H9 (cell line): ENCODE measurements at regions not wholly inside any gene's neighbourhood (a gene's known extent, or its start where the extent isn't known, plus 50 kb on each side); places are given as distances from the start of the nearest gene placed in this dataset.
"Not testable (repeated sequence)": the region's sequence is repeated elsewhere in the genome, so short reads cannot be mapped to it uniquely, and the experiment has no call there.

Source experiments
- DNase-seq: peaks from one replicate; pipeline ENCODE4 v3.0.0-alpha.2; 2017
- H2AFZ ChIP-seq: one replicate; pipeline ENCODE4 v1.6.1; 2013; ENCODE audit warnings: mild to moderate bottlenecking, low read length, control low read depth, moderate library complexity
- H2AK5ac ChIP-seq: 2 replicates; pipeline ENCODE4 v1.6.1; 2013; ENCODE audit warnings: low read length, control low read depth, mixed read lengths; ENCODE audit not compliant: insufficient read length
- H2BK120ac ChIP-seq: one replicate; pipeline ENCODE4 v1.6.1; 2013; ENCODE audit warnings: low read depth, mild to moderate bottlenecking, low read length, control low read depth, inconsistent platforms; ENCODE audit not compliant: poor library complexity, severe bottlenecking
- H2BK12ac ChIP-seq: 2 replicates; pipeline ENCODE4 v1.6.1; 2013; ENCODE audit warnings: low read length, control low read depth, mixed read lengths, low read depth; ENCODE audit not compliant: insufficient read length
- H2BK15ac ChIP-seq: 2 replicates; pipeline ENCODE4 v1.6.1; 2013; ENCODE audit warnings: low read depth, low read length, control low read depth
- H2BK20ac ChIP-seq: one replicate; pipeline ENCODE4 v1.6.1; 2013; ENCODE audit warnings: low read depth, mild to moderate bottlenecking, low read length, control low read depth, inconsistent platforms; ENCODE audit not compliant: poor library complexity, severe bottlenecking
- H2BK5ac ChIP-seq: 2 replicates; pipeline ENCODE4 v1.6.1; 2013; ENCODE audit warnings: low read length, control low read depth, mixed read lengths; ENCODE audit not compliant: insufficient read length
- H3K14ac ChIP-seq: 2 replicates; pipeline ENCODE4 v1.6.1; 2013; ENCODE audit warnings: low read length, control low read depth; ENCODE audit not compliant: insufficient read depth
- H3K18ac ChIP-seq: 2 replicates; pipeline ENCODE4 v1.6.1; 2013; ENCODE audit warnings: low read depth, mild to moderate bottlenecking, mixed read lengths, low read length, control low read depth; ENCODE audit not compliant: insufficient read length
- H3K23ac ChIP-seq: 2 replicates; pipeline ENCODE4 v1.6.1; 2013; ENCODE audit warnings: low read length, control low read depth, mixed read lengths, low read depth; ENCODE audit not compliant: insufficient read length
- H3K23me2 ChIP-seq: 2 replicates; pipeline ENCODE4 v1.6.1; 2013; ENCODE audit warnings: low read depth, mild to moderate bottlenecking, mixed read lengths, low read length, control low read depth; ENCODE audit not compliant: insufficient read length, poor library complexity, severe bottlenecking
- H3K27ac ChIP-seq: 2 replicates; pipeline ENCODE4 v1.5.1; 2013; ENCODE audit warnings: low read length, control low read depth, mixed read lengths, low read depth; ENCODE audit not compliant: insufficient read length
- H3K27me3 ChIP-seq: 2 replicates; pipeline ENCODE4 v1.6.1; 2013; ENCODE audit warnings: low read length, control low read depth, inconsistent platforms; ENCODE audit not compliant: insufficient read depth
- H3K4ac ChIP-seq: 2 replicates; pipeline ENCODE4 v1.6.1; 2013; ENCODE audit warnings: low read depth, mild to moderate bottlenecking, control low read depth, inconsistent platforms, low read length, moderate library complexity
- H3K4me1 ChIP-seq: 2 replicates; pipeline ENCODE4 v1.6.1; 2013; ENCODE audit warnings: low read length, control low read depth, inconsistent platforms; ENCODE audit not compliant: insufficient read depth
- H3K4me2 ChIP-seq: 2 replicates; pipeline ENCODE4 v1.6.1; 2013; ENCODE audit warnings: low read length, control low read depth, mixed read lengths; ENCODE audit not compliant: insufficient read length, insufficient read depth
- H3K56ac ChIP-seq: 2 replicates; pipeline ENCODE4 v1.6.1; 2013; ENCODE audit warnings: low read depth, mild to moderate bottlenecking, mixed read lengths, low read length, control low read depth; ENCODE audit not compliant: insufficient read length
- H3K79me1 ChIP-seq: 2 replicates; pipeline ENCODE4 v1.6.1; 2013; ENCODE audit warnings: low read depth, mild to moderate bottlenecking, moderate library complexity, low read length, control low read depth, inconsistent platforms; ENCODE audit not compliant: insufficient read depth, poor library complexity, severe bottlenecking
- H3K79me2 ChIP-seq: 2 replicates; pipeline ENCODE4 v1.6.1; 2013; ENCODE audit warnings: low read length, control low read depth, inconsistent platforms; ENCODE audit not compliant: insufficient read depth
- H3K9ac ChIP-seq: 2 replicates; pipeline ENCODE4 v1.6.1; 2013; ENCODE audit warnings: low read length, control low read depth, mixed read lengths; ENCODE audit not compliant: insufficient read length; ENCODE audit errors: extremely low read depth
- H3K9me3 ChIP-seq: one replicate; pipeline ENCODE4 v1.6.1; 2013; ENCODE audit warnings: low read depth, low read length, inconsistent platforms; ENCODE audit not compliant: control insufficient read depth
- H3T11ph ChIP-seq: one replicate; pipeline ENCODE4 v1.6.1; 2013; ENCODE audit warnings: mild to moderate bottlenecking, low read length, control low read depth, inconsistent platforms
- H4K20me1 ChIP-seq: one replicate; pipeline ENCODE4 v1.6.1; 2013; ENCODE audit not compliant: control insufficient read depth, insufficient read length, insufficient read depth
- H4K5ac ChIP-seq: 2 replicates; pipeline ENCODE4 v1.6.1; 2013; ENCODE audit warnings: low read depth, mild to moderate bottlenecking, mixed read lengths, low read length, control low read depth; ENCODE audit not compliant: insufficient read length
- H4K8ac ChIP-seq: replicated peaks from 2 replicates; pipeline ENCODE4 v1.6.1; 2013; ENCODE audit warnings: low read length, control low read depth, mixed read lengths, low read depth; ENCODE audit not compliant: insufficient read length
- H4K91ac ChIP-seq: 2 replicates; pipeline ENCODE4 v1.6.1; 2013; ENCODE audit warnings: low read depth, mild to moderate bottlenecking, moderate library complexity, mixed read lengths, low read length, control low read depth; ENCODE audit not compliant: insufficient read length
- H3K27ac Mint-ChIP-seq, 3 experiments: 2 replicates in 2 of 3; 3 replicates in 1 of 3; pipeline ENCODE4 v1.8.0; 2020 to 2021; ENCODE audit warnings: mixed read lengths in 3 of 3, mild to moderate bottlenecking in 1 of 3, moderate library complexity in 1 of 3
- H3K27me3 Mint-ChIP-seq: 2 replicates; pipeline ENCODE4 v1.8.0; 2021; ENCODE audit warnings: low read depth, mild to moderate bottlenecking, moderate library complexity, mixed read lengths
- H3K36me3 Mint-ChIP-seq, 3 experiments: 2 replicates in 2 of 3; 3 replicates in 1 of 3; pipeline ENCODE4 v1.8.0; 2020 to 2021; ENCODE audit warnings: low read depth in 3 of 3, mixed read lengths in 3 of 3; ENCODE audit not compliant: insufficient read depth in 1 of 3
- H3K4me1 Mint-ChIP-seq, 2 experiments: 2 replicates each; pipeline ENCODE4 v1.8.0; 2020; ENCODE audit warnings: mixed read lengths in 2 of 2
- H3K4me3 Mint-ChIP-seq, 2 experiments: 2 replicates in 1 of 2; 3 replicates in 1 of 2; pipeline ENCODE4 v1.8.0; 2020 to 2021; ENCODE audit warnings: mild to moderate bottlenecking in 2 of 2, mixed read lengths in 2 of 2, moderate library complexity in 1 of 2
- H3K9me3 Mint-ChIP-seq, 2 experiments: 2 replicates in 1 of 2; 3 replicates in 1 of 2; pipeline ENCODE4 v1.8.0; 2020; ENCODE audit warnings: mild to moderate bottlenecking in 2 of 2, mixed read lengths in 2 of 2, moderate library complexity in 1 of 2
- CTCF ChIP-seq: fragments of 200-600 bp; sonication (generic); conservative IDR thresholded peaks from 3 replicates; pipeline ENCODE4 v1.8.0; 2021; ENCODE audit warnings: antibody characterized with exemption, mild to moderate bottlenecking
- WGBS: extraction: QIAGEN DNeasy Blood & Tissue Kit; methylation state at CpG from one replicate; pipeline ENCODE4 v1.1.7; 2013; ENCODE audit warnings: missing lambda C conversion rate, low lambda C conversion rate, mixed read lengths; ENCODE audit not compliant: insufficient read length; ENCODE audit errors: extremely low coverage; 5-methylcytosine and 5-hydroxymethylcytosine counted together

DNA sequence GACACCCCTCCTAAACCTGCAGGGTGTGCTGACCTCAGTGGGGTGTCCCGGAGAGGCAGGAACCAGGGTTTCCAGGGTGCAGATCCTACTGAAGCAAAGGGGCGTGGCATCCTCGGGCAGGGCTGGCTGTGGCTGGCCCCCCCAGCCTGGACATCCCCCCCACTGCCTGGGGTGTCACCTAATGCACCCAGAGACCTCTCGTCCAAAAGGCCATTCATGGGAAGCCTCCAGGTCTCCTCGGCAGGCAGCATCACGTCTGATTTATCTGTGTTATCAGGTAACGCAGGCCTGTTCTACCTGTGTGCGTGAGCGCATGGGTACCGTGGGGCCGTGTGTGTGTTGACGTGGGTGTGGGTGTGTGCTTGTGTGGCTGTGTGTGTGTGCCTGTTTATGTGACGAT is 210.0 kb downstream of the SHOX start:
- H3K56ac ChIP-seq = no peak overlapping the region
- peaks cover 22% of the 10 kb centered on the region in 2 experiments for H3K9me3 Mint-ChIP-seq
- no CpG with 5 or more reads among the region's 13 CpGs for WGBS
- no peak overlapping the region for H3T11ph ChIP-seq
- H3K4ac ChIP-seq = no peak overlapping the region
- H3K27me3 Mint-ChIP-seq = no peaks in the 10 kb centered on the region; the same call in 1 of the 2 replicates
- no peak overlapping the region for H4K8ac ChIP-seq
- DNase-seq = no peak
- no peak overlapping the region for H3K4me3 Mint-ChIP-seq
- H3K14ac ChIP-seq = no peak overlapping the region; the same call in 1 of the 2 replicates
- peak overlapping the region in 2 of 3 experiments; percentile 2 to 7; a peak in 1 of 7 replicates for H3K27ac Mint-ChIP-seq
- no peak overlapping the region for H2AK5ac ChIP-seq
- H3K9me3 ChIP-seq = no peaks in the 10 kb centered on the region
- H2BK120ac ChIP-seq = no peak overlapping the region
- H4K5ac ChIP-seq = no peak overlapping the region
- no peak overlapping the region for H2BK12ac ChIP-seq
- no peak overlapping the region for H2BK15ac ChIP-seq
- no peak overlapping the region for H4K91ac ChIP-seq
- no peak overlapping the region for H2AFZ ChIP-seq
- H3K79me2 ChIP-seq = no peaks in the 10 kb centered on the region
- no peak overlapping the region for H3K27ac ChIP-seq
- H3K4me2 ChIP-seq = no peak overlapping the region
- H3K36me3 Mint-ChIP-seq = peaks cover 2 to 15% (median 8%) of the 10 kb centered on the region in 3 experiments; a peak in 6 of 7 replicates
- no peak for TF ChIP-seq CTCF
- no peaks in the 10 kb centered on the region for H3K4me1 ChIP-seq
- no peaks in the 10 kb centered on the region for H3K27me3 ChIP-seq
- H4K20me1 ChIP-seq = no peaks in the 10 kb centered on the region
- H3K79me1 ChIP-seq = no peaks in the 10 kb centered on the region
- no peak overlapping the region for H3K23ac ChIP-seq
- H3K9ac ChIP-seq = no peak overlapping the region
- H2BK5ac ChIP-seq = no peak overlapping the region
- no peak overlapping the region for H3K18ac ChIP-seq
- no peak overlapping the region for H2BK20ac ChIP-seq
- peaks cover 7 to 12% of the 10 kb centered on the region in 2 experiments for H3K4me1 Mint-ChIP-seq
- no peaks in the 10 kb centered on the region for H3K23me2 ChIP-seq

DNA sequence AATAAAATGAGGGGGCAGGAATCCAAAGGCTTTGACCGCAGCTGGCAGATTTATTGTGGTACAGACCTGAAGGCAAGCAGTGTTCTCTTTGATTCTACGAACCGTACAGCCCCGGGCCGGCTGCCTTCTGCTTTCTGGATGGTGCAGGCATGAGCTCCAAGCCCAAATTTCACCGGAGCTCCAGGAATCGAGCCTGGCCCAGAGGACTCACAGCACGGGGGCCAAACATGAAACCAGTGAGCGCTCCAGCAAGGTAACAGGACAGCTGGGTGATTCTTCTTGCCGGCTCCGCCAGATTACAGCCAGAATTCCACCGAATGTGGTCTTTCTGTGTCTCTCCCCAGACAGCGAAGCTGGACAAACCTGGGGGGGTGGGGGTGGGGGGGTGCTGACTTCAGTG is 208.1 kb downstream of the SHOX start:
- H4K5ac ChIP-seq, H3K23me2 ChIP-seq, H3K18ac ChIP-seq, H3K4me3 Mint-ChIP-seq, H3K14ac ChIP-seq, H2BK20ac ChIP-seq, H2BK12ac ChIP-seq, H4K91ac ChIP-seq, H3K79me2 ChIP-seq, H4K8ac ChIP-seq, H2BK5ac ChIP-seq, H3K4me2 ChIP-seq, DNase-seq, H4K20me1 ChIP-seq, H2AFZ ChIP-seq, H3T11ph ChIP-seq, H2BK15ac ChIP-seq, H3K4me1 ChIP-seq, H3K9ac ChIP-seq, H3K27me3 Mint-ChIP-seq, H3K79me1 ChIP-seq, H3K9me3 ChIP-seq, H3K56ac ChIP-seq, H2BK120ac ChIP-seq, H3K27me3 ChIP-seq, H2AK5ac ChIP-seq, H3K27ac ChIP-seq, H3K23ac ChIP-seq, H3K4ac ChIP-seq: not testable (repeated sequence)
- Mint-ChIP-seq H3K36me3 (peaks cover 2 to 15% (median 8%) of the 10 kb centered on the region in 3 experiments; a peak in 6 of 7 replicates), H3K4me1 (peaks cover 7 to 12% of the 10 kb centered on the region in 2 experiments), H3K9me3 (peaks cover 23% of the 10 kb centered on the region in 2 experiments), H3K27ac (peak overlapping the region in 2 of 3 experiments; percentile 60 to 62; a peak in 2 of 7 replicates)
- no CpG with 5 or more reads among the region's 13 CpGs for whole genome bisulfite sequencing
